Spleen (tissue), 11 donors: ENCODE measurements at regions not wholly inside any gene's neighbourhood (a gene's known extent, or its start where the extent isn't known, plus 50 kb on each side); places are given as distances from the start of the nearest gene placed in this dataset.

Source experiments
- DNase-seq: peaks from one replicate; pipeline ENCODE4 v3.0.0-alpha.2; 2020
- H3K27ac ChIP-seq, 8 donors: fragments of 200-600 bp; sonication (generic) in 7 of 8; 1 replicate in 4 of 8; 2 replicates in 4 of 8; pipeline versions ENCODE4 v1.5.0 to v1.8.0; 2016 to 2021; ENCODE audit warnings: inconsistent platforms in 4 of 8, mild to moderate bottlenecking in 4 of 8, moderate library complexity in 1 of 8
- H3K27me3 ChIP-seq, 7 donors: fragments of 200-600 bp; sonication (generic) in 6 of 7; replicated peaks in 1 of 7; 1 replicate in 4 of 7; 2 replicates in 3 of 7; pipeline versions ENCODE4 v1.5.0 to v1.8.0; 2016 to 2021; ENCODE audit warnings: inconsistent platforms in 3 of 7, mild to moderate bottlenecking in 1 of 7
- H3K36me3 ChIP-seq, 6 donors: fragments of 200-600 bp; sonication (generic) in 5 of 6; 1 replicate in 4 of 6; 2 replicates in 2 of 6; pipeline versions ENCODE4 v1.5.0 to v1.8.0; 2016 to 2021; ENCODE audit warnings: inconsistent platforms in 2 of 6
- H3K4me1 ChIP-seq, 6 donors: fragments of 200-600 bp; sonication (generic) in 5 of 6; 1 replicate in 3 of 6; 2 replicates in 3 of 6; pipeline versions ENCODE4 v1.5.0 to v1.8.0; 2016 to 2021; ENCODE audit warnings: inconsistent platforms in 3 of 6
- H3K4me3 ChIP-seq, 8 donors: fragments of 200-600 bp; sonication (generic) in 7 of 8; 1 replicate in 4 of 8; 2 replicates in 4 of 8; pipeline versions ENCODE4 v1.5.0 to v1.8.0; 2016 to 2021; ENCODE audit warnings: inconsistent platforms in 4 of 8, mild to moderate bottlenecking in 4 of 8, moderate library complexity in 2 of 8
- H3K9me3 ChIP-seq, 8 donors: fragments of 200-600 bp; sonication (generic) in 7 of 8; 1 replicate in 4 of 8; 2 replicates in 4 of 8; pipeline versions ENCODE4 v1.5.0 to v1.8.0; 2016 to 2021; ENCODE audit warnings: inconsistent platforms in 4 of 8
- POLR2A ChIP-seq, 3 donors: fragments of 450-650 bp; IDR thresholded peaks; one replicate each; pipeline ENCODE4 v1.5.1; 2017; ENCODE audit warnings: antibody characterized with exemption in 3 of 3, mild to moderate bottlenecking in 1 of 3
- POLR2AphosphoS5 ChIP-seq, 3 donors: sonication (generic); formaldehyde crosslinking; IDR thresholded peaks; one replicate each; pipeline ENCODE4 v1.5.1; 2017; ENCODE audit warnings: antibody characterized with exemption in 3 of 3
- WGBS, 5 donors: extraction: QIAGEN DNeasy Blood & Tissue Kit in 3 of 5; methylation state at CpG; one replicate each; pipeline versions ENCODE4 v1.1.5 to v1.1.7; 2013 to 2018; 5-methylcytosine and 5-hydroxymethylcytosine counted together
- intact Hi-C: fragments of 100-400 bp; cut with DNase I; formaldehyde crosslinking; loops from one replicate; pipeline ENCODE4 v1.15.0; 2023; ENCODE audit warnings: low total_unique reads
- TF ChIP-seq, protein P1 (sequence below), 11 experiments: fragments of 200-600 bp in 7 of 11; fragments of 450-650 bp in 4 of 11; sonication (generic) in 4 of 11; IDR thresholded peaks in 8 of 11; conservative IDR thresholded peaks in 3 of 11; 1 replicate in 7 of 11; 2 replicates in 4 of 11; pipeline versions ENCODE4 v1.4.0 to v1.8.0; 2016 to 2021; ENCODE audit warnings: antibody characterized with exemption in 11 of 11, inconsistent platforms in 4 of 11, mild to moderate bottlenecking in 1 of 11
- donor health status: healthy with polysubstance abuse.
- donor health status: DM: no; HTN: no; CAD: no; lungs with moderate emphysema.
- donor health status: DM: no; HTN: no; CAD: no.
- donor health status: Bipolar disorder and iron deficiency.
- donor health status: healthy.
- donor health status: DM: no; HTN: no; CAD: no.
- donor health status: DM: yes; HTN: yes; CAD: no.

DNA sequence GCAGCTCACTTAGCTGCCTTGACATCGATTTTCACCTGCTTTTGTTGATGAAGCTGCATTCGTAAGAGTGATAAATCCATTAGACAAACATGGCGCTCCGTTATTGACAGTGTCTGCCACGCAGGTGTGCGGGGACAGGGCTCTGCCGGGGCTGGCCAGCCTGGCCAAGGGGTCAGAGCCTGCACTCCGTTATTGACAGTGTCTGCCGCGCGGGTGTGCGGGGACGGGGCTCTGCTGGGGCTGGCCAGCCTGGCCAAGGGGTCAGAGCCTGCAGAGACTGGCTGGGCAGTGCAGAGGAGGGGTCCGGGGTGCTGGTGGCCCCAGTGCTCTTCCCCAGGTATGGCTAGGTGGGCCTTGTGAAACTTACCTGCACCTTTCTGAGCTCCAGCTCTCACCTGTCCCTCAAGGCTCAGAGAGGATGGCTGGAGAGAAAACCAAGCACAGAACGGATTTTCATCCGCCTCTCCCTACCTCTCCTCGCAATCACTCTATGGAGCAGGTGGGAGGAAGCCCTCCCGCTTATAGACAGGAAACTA is 101.6 kb upstream of the B3GAT1 start:
- H3K4me1 ChIP-seq = no peaks in the 10 kb centered on the region
- no peak for DNase-seq
- H3K27me3 ChIP-seq = peaks cover 0 to 64% (median 0%) of the 10 kb centered on the region in 7 donors
- intact Hi-C loops = no loop called here
- no peak overlapping the region for H3K4me3 ChIP-seq
- 72 to 78% (median 76%) methylated on average over 16 to 18 of the region's 18 CpGs for WGBS, 5 donors
- no peaks in the 10 kb centered on the region for H3K9me3 ChIP-seq
- no peak overlapping the region for H3K27ac ChIP-seq
- TF ChIP-seq, protein P1, sequence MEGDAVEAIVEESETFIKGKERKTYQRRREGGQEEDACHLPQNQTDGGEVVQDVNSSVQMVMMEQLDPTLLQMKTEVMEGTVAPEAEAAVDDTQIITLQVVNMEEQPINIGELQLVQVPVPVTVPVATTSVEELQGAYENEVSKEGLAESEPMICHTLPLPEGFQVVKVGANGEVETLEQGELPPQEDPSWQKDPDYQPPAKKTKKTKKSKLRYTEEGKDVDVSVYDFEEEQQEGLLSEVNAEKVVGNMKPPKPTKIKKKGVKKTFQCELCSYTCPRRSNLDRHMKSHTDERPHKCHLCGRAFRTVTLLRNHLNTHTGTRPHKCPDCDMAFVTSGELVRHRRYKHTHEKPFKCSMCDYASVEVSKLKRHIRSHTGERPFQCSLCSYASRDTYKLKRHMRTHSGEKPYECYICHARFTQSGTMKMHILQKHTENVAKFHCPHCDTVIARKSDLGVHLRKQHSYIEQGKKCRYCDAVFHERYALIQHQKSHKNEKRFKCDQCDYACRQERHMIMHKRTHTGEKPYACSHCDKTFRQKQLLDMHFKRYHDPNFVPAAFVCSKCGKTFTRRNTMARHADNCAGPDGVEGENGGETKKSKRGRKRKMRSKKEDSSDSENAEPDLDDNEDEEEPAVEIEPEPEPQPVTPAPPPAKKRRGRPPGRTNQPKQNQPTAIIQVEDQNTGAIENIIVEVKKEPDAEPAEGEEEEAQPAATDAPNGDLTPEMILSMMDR (IDR thresholded peaks at IDR 0.05 in 8 of 11, conservative IDR thresholded peaks at IDR 0.05 in 3 of 11) = no peak
- no peak for TF ChIP-seq POLR2AphosphoS5 (IDR thresholded peaks at IDR 0.05)
- TF ChIP-seq POLR2A (IDR thresholded peaks at IDR 0.05) = no peak
- H3K36me3 ChIP-seq = no peaks in the 10 kb centered on the region

DNA sequence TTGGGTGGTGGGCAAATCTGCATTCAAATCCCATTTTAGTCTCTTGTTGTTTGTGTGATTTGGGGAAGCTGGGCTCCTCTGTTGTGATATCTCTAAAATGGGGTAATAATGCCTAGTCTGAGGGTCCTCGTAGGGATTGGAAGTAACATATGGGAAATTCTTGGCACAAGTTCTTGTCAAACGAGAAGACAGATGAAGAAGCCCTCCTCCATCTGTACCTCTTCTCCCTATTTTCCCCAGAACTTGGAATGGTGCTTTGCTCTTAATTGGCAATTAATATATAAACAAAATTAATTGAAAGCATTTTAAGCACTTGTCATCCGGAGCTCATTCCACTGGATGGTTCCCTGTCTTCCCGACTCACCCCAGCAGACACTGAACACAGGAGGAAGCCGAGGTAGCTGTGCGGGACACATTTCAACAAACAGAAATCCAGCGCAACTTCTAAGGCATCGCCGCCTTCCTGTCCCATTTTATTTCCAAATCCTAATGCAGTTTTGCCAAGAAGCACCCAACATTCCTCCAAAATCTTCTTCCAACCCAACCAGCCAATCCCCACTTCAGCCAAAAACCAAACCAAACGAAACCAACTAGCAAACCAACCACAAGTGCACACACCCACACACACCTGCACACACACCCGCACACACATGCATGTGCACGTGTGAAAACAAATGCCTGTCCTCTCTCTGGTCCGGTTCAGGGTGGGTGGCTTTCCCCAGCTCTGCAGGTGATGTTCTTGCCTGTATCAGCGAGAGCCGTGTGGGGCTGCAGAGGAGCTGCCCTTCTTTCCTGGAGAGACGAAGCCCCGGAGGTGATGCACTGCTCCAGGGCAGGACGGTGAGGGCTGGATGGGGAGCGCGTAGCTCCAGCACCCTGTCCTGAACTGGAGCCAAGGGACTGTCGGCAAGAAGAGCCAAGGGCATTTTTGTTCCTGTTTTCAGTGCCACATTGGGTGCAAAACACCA is 100.8 kb upstream of the B3GAT1 start:
- no peaks in the 10 kb centered on the region for H3K9me3 ChIP-seq
- H3K4me1 ChIP-seq = no peaks in the 10 kb centered on the region
- H3K4me3 ChIP-seq = no peak overlapping the region
- no peak for TF ChIP-seq POLR2A (IDR thresholded peaks at IDR 0.05)
- TF ChIP-seq, protein P1 (IDR thresholded peaks at IDR 0.05 in 8 of 11, conservative IDR thresholded peaks at IDR 0.05 in 3 of 11) = no peak
- no peak for TF ChIP-seq POLR2AphosphoS5 (IDR thresholded peaks at IDR 0.05)
- H3K36me3 ChIP-seq = no peaks in the 10 kb centered on the region
- no peak overlapping the region for H3K27ac ChIP-seq
- intact Hi-C loops = no loop called here
- H3K27me3 ChIP-seq = peaks cover 0 to 64% (median 0%) of the 10 kb centered on the region in 7 donors
- 80 to 85% (median 82%) methylated on average over 21 of the region's 21 CpGs for WGBS, 5 donors
- no peak for DNase-seq

DNA sequence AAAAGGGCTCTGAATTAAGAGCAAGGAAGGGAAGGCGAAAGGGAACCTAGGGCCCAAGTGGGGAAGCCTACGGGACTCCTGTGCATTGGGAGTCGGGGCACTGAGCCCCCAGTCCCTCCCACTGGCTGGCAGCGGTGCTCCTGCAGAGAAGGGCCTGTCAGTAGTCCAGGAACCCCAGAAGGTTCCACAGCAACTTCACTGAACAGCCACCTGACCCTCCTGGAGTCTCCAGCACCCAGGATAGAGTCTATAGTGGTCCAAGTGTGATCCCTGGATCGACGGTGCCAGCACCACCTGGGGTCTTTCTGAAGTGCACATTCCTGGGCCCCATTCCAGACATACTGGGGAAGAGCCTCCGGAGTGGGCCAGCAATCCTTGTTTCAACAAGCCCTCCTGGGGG is 100.0 kb upstream of the B3GAT1 start:
- Histone ChIP-seq H3K27ac (no peak overlapping the region), H3K36me3 (no peaks in the 10 kb centered on the region), H3K4me3 (no peak overlapping the region), H3K27me3 (peaks cover 0 to 64% (median 0%) of the 10 kb centered on the region in 7 donors), H3K9me3 (no peaks in the 10 kb centered on the region), H3K4me1 (no peaks in the 10 kb centered on the region)
- TF ChIP-seq POLR2AphosphoS5 (IDR thresholded peaks at IDR 0.05) (no peak), POLR2A (IDR thresholded peaks at IDR 0.05) (no peak)
- TF ChIP-seq, protein P1 (IDR thresholded peaks at IDR 0.05 in 8 of 11, conservative IDR thresholded peaks at IDR 0.05 in 3 of 11) = no peak
- WGBS, 5 donors = 78 to 89% (median 79%) methylated on average over 7 of the region's 7 CpGs
- intact Hi-C loops = no loop called here
- DNase-seq = no peak

DNA sequence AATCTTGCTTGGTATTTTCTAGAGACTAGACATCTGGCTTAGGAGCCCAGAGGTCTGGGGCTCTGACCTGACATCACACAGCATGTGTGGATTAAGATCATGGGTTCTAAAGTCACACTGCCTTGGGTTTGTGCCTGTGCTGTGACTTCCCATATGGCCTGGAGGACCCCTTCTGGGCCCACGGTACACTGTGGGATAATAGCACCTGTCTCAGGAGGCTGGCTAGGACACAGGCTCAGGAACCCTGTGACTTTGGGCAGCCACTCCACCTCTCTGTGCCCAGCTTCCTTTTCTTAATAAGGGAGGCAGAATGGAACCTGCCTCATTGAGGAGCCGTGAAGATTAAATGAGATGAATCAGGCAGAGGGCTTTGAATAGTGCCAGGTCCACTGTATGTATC is 99.2 kb upstream of the B3GAT1 start:
- no peak for DNase-seq
- no peak overlapping the region for H3K27ac ChIP-seq
- H3K27me3 ChIP-seq = peaks cover 0 to 59% (median 0%) of the 10 kb centered on the region in 7 donors
- intact Hi-C loops = no loop called here
- H3K4me3 ChIP-seq = no peak overlapping the region
- TF ChIP-seq POLR2AphosphoS5 (IDR thresholded peaks at IDR 0.05) = no peak
- TF ChIP-seq, protein P1 (IDR thresholded peaks at IDR 0.05 in 8 of 11, conservative IDR thresholded peaks at IDR 0.05 in 3 of 11) = no peak
- TF ChIP-seq POLR2A (IDR thresholded peaks at IDR 0.05) = no peak
- H3K4me1 ChIP-seq = no peaks in the 10 kb centered on the region
- H3K36me3 ChIP-seq = no peaks in the 10 kb centered on the region
- no peaks in the 10 kb centered on the region for H3K9me3 ChIP-seq
- WGBS, 5 donors = 75 to 98% (median 84%) methylated on average over 2 of the region's 2 CpGs
